AG04449 (cell line): ENCODE measurements at regions not wholly inside any gene's neighbourhood (a gene's known extent, or its start where the extent isn't known, plus 50 kb on each side); places are given as distances from the start of the nearest gene placed in this dataset.

ENCODE experiments used
- CTCF ChIA-PET: fragments of 350-600 bp; formaldehyde crosslinking; extraction: SDS; loops from one replicate; lab custom pipeline; 2021; ENCODE audit warnings: antibody characterized with exemption; lab: Yijun Ruan, JAX
- POLR2A ChIA-PET: fragments of 400-600, 350-600 bp; formaldehyde crosslinking; extraction: SDS; loops from one replicate; lab custom pipeline; 2020; ENCODE audit warnings: antibody characterized with exemption, inconsistent platforms; lab: Yijun Ruan, JAX
- DNase-seq: peaks from one replicate; pipeline ENCODE4 v3.0.0-alpha.2; 2010; ENCODE audit warnings: low read depth, low spot score
- H3K4me3 ChIP-seq: 2 replicates; pipeline ENCODE4 v1.5.1; 2011; ENCODE audit warnings: low read depth, mild to moderate bottlenecking, control low read depth, low read length
- CTCF ChIP-seq: IDR thresholded peaks from one replicate; pipeline ENCODE4 v1.5.1; 2011; ENCODE audit warnings: mild to moderate bottlenecking, moderate library complexity, low read length, control low read depth, inconsistent platforms; ENCODE audit not compliant: insufficient read depth; ENCODE audit errors: missing control alignments

GRCh38 chr7:41621953-41622831 lies 80.7 kb downstream of the INHBA start:
- no peak for DNase-seq
- H3K4me3 ChIP-seq, result no peak overlapping the region
- CTCF ChIA-PET, result no interaction called here
- TF ChIP-seq CTCF, result no peak
- POLR2A ChIA-PET, result interaction anchor here (0.6 kb wide), 1 partner anchor 82 kb away, joined by 4 read pairs; no protein-coding TSS in a partner anchor

DNA sequence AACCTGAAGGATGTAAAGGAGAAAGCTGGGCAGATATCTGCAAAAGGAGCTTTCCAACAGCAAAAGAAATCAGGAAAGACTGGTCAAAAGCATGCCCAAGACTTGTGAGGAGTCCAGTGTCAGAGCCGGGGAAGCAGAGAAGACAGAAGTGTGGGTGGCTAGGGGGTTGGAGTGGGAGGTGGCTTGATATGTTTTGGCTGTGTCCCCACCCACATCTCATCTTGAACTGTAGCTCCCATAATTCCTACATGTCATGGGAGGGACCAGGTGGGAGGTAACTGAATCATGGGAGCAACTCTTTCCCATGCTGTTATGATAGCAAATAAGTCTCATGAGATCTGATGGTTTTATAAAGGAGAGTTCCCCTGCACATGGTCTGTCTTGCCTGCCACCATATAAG lies 84.9 kb downstream of the INHBA start:
- no peak for DNase-seq
- no peak for TF ChIP-seq CTCF
- POLR2A ChIA-PET, result no interaction called here
- H3K4me3 ChIP-seq, result no peak overlapping the region
- CTCF ChIA-PET, result no interaction called here

- CTCF ChIA-PET, result interaction anchor here (1.0 kb wide), 1 partner anchor 84 kb away, joined by 3 read pairs; no protein-coding TSS in a partner anchor
- TF ChIP-seq CTCF, result no peak
These were observed 90.1 kb downstream of the INHBA start for GRCh38 chr7:41612798-41613197.

DNA sequence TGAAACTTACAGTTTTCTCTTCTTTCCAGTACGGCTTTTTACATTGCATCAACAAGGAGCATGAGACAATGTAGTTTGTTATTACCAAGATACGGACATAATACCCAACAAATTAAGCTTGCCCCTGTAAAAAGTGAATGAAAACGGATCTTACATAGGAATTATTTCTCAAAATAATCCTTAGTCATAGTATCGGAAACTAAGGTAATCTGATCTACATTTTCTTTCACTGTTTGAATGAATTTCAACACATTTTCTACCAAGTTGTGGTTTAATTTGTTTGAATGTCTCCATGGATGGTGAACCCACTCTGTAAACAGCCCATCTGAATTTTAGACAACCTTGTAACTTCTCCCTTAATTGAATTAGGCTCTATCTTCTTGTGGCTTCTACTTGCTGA lies 90.5 kb downstream of the INHBA start:
- ChIA-PET CTCF (interaction anchor here (1.0 kb wide), 1 partner anchor 84 kb away, joined by 3 read pairs; no protein-coding TSS in a partner anchor), POLR2A (no interaction called here)
- no peak for DNase-seq
- no peak for TF ChIP-seq CTCF
- no peak overlapping the region for H3K4me3 ChIP-seq

More at GRCh38 chr7:41612798-41613197, 90.1 kb downstream of the INHBA start:
- H3K4me3 ChIP-seq, result no peak overlapping the region
- DNase-seq, result no peak
- POLR2A ChIA-PET, result no interaction called here

DNA sequence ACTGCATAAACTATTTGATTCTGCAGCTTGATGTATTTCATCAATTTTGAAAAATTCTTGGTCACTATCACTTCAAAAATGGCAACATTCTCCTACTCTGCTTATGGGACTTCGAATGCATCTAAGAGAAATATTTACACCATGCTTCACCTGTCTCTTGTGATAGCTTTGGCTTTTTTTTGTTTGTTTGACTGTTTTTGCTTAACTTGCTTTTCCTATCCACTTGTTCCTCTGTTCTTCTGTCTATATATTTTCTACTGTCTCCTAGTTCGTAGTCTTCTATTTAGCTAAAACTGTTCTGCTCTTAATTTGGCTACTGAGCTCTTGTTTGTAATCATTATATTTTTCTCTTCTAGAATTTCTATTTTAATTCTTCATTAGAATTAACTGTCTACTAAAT lies 94.4 kb downstream of the INHBA start:
- ChIA-PET CTCF (no interaction called here), POLR2A (interaction anchor here (0.8 kb wide), 1 partner anchor 48 kb away, joined by 3 read pairs; no protein-coding TSS in a partner anchor)
- no peak for DNase-seq
- H3K4me3 ChIP-seq, result no peak overlapping the region
- TF ChIP-seq CTCF, result no peak

DNA sequence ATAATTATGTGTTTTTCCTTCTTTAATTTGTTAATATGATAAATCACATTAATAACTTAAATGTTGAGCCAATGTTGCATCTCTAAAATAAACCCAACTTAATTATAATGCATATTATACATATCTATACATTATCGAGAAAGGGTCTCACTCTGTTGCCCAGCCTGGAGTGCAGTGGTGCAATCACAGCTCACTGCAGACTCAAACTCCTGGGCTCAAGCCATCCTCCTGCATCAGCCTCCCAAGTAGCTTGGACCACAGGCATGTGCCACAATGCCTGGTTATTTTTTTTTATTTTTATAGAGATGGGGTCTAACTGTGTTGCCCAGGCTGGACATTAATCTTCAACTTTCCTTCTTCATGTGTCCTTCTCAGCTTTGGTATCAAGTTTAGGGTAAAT lies 98.9 kb downstream of the INHBA start:
- DNase-seq, result no peak
- ChIA-PET POLR2A (no interaction called here), CTCF (no interaction called here)
- H3K4me3 ChIP-seq, result no peak overlapping the region
- TF ChIP-seq CTCF, result no peak
